Prostate gland (tissue), 2 donors: ENCODE measurements at regions not wholly inside any gene's neighbourhood (a gene's known extent, or its start where the extent isn't known, plus 50 kb on each side); places are given as distances from the start of the nearest gene placed in this dataset.

Experiments
- POLR2A ChIP-seq: fragments of 450-650 bp; IDR thresholded peaks from one replicate; pipeline ENCODE4 v1.6.1; 2016; ENCODE audit warnings: antibody characterized with exemption, mild to moderate bottlenecking
- POLR2AphosphoS5 ChIP-seq: sonication (generic); formaldehyde crosslinking; IDR thresholded peaks from one replicate; pipeline ENCODE4 v1.6.1; 2017; ENCODE audit warnings: antibody characterized with exemption
- TF ChIP-seq, protein P1 (sequence below), 4 experiments: fragments of 200-600 bp in 2 of 4; fragments of 450-650 bp in 2 of 4; sonication (generic) in 2 of 4; IDR thresholded peaks; 1 replicate in 3 of 4; 2 replicates in 1 of 4; pipeline ENCODE4 v1.5.1; 2016 to 2019; ENCODE audit warnings: antibody characterized with exemption in 4 of 4, mild to moderate bottlenecking in 2 of 4, moderate library complexity in 2 of 4

DNA sequence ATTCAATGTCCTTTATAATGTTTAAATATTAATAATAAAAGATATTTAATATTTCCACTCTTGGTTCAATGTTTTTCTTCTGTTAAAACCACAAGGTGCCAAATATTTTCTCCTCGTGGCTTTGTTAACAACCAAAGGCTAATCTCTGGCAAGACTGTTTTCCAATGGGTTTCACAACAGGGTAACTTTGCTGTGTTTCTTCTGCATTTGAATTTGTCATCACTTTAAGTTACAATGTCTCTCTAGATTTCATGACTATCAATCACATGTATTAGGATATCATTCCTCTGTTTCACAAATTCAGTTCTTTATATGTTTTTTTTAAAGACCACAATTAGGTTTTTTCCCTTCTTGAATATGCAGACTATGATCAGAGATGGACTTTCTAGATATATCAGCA lies 469.8 kb upstream of the ACVR2A start:
- TF ChIP-seq, protein P1, sequence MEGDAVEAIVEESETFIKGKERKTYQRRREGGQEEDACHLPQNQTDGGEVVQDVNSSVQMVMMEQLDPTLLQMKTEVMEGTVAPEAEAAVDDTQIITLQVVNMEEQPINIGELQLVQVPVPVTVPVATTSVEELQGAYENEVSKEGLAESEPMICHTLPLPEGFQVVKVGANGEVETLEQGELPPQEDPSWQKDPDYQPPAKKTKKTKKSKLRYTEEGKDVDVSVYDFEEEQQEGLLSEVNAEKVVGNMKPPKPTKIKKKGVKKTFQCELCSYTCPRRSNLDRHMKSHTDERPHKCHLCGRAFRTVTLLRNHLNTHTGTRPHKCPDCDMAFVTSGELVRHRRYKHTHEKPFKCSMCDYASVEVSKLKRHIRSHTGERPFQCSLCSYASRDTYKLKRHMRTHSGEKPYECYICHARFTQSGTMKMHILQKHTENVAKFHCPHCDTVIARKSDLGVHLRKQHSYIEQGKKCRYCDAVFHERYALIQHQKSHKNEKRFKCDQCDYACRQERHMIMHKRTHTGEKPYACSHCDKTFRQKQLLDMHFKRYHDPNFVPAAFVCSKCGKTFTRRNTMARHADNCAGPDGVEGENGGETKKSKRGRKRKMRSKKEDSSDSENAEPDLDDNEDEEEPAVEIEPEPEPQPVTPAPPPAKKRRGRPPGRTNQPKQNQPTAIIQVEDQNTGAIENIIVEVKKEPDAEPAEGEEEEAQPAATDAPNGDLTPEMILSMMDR (IDR thresholded peaks at IDR 0.05): no peak
- TF ChIP-seq POLR2AphosphoS5: no peak
- no peak for TF ChIP-seq POLR2A
